H1 (cell line): ENCODE measurements at regions not wholly inside any gene's neighbourhood (a gene's known extent, or its start where the extent isn't known, plus 50 kb on each side); places are given as distances from the start of the nearest gene placed in this dataset.

Experiments
- CBX8 ChIP-seq: fragments of 300-800, 300-1000 bp; sonication (generic); IDR thresholded peaks from 2 replicates; pipeline ENCODE4 v1.7.1; 2016; ENCODE audit warnings: low read depth, low read length, borderline replicate concordance
- EZH2 ChIP-seq: fragments of 200-600 bp; sonication (generic); IDR thresholded peaks from 2 replicates; pipeline ENCODE4 v1.7.1; 2012; ENCODE audit warnings: low read depth, mild to moderate bottlenecking, moderate library complexity, low read length, inconsistent platforms; ENCODE audit not compliant: severe bottlenecking
- HDAC6 ChIP-seq: IDR thresholded peaks from one replicate; pipeline ENCODE4 v1.7.1; 2012; ENCODE audit warnings: low read depth, mild to moderate bottlenecking, inconsistent platforms, low read length, moderate library complexity
- JUND ChIP-seq: IDR thresholded peaks from 2 replicates; pipeline ENCODE4 v1.6.1; 2011; ENCODE audit warnings: mild to moderate bottlenecking, improper control_type of control experiment, low read length
- KDM5A ChIP-seq: fragments of 200-600 bp; IDR thresholded peaks from 2 replicates; pipeline ENCODE4 v1.7.1; 2012; ENCODE audit warnings: mild to moderate bottlenecking, low read length, inconsistent platforms, mixed read lengths
- PHF8 ChIP-seq: fragments of 200-600 bp; sonication (generic); conservative IDR thresholded peaks from 2 replicates; pipeline ENCODE4 v1.7.1; 2012; ENCODE audit warnings: low read depth, mild to moderate bottlenecking, inconsistent platforms, low read length, moderate library complexity
- POLR2A ChIP-seq, 2 experiments: IDR thresholded peaks; 1 replicate in 1 of 2; 2 replicates in 1 of 2; pipeline ENCODE4 v1.6.1; 2011; ENCODE audit warnings: low read depth in 2 of 2, low read length in 2 of 2, mild to moderate bottlenecking in 2 of 2; ENCODE audit errors: control extremely low read depth in 1 of 2
- SUZ12 ChIP-seq: fragments of 200-600 bp; sonication (generic); IDR thresholded peaks from 2 replicates; pipeline ENCODE4 v1.6.1; 2012; ENCODE audit warnings: mild to moderate bottlenecking, inconsistent platforms, low read length, moderate library complexity, mixed read lengths

DNA sequence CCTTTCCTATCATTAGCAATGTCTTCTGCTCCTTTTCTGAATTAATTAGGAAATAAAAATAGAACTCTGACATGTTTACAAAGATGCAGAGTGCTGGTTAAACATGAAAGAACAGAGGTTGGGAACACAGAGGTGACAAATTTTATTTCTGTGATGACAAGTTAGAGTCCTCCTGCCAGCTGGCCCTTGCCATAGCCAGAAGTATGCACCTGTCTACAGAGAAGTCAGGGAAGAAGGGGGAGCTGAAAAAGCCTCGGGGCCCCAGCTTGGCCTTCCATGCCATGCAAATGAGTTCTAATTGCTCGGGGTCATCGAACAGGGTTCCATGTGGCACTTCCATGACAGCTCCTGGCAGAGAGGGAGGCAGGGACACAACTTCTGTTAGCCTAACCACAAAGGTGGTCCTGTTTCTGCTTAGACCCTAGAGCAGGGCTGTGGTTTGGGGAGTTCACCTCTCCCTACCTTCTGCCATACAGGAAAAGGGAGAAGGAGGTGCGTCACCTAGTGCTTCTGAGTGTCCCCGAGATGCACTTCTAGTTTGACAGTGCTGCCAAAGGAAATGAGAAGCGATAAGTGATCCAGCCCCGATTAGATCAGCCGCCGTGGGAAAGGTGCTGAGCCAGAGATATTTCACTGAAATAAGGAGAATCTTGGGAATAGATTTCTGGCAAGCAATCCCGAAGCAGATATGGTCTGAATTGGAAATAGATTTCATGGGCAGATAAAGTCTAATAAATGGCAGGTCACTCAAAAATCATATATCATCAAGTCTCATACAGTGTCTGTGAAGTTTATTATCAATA lies 155.8 kb upstream of the FOXN3 start (continued):
- TF ChIP-seq SUZ12 (no peak), PHF8 (no peak), EZH2 (no peak), HDAC6 (no peak), JUND (no peak), POLR2A (IDR thresholded peaks at IDR 0.05; ENCODE audit: control extremely low read depth in 1 of 2, low read depth in 2 of 2, low read length in 2 of 2) (no peak), CBX8 (no peak), KDM5A (no peak)
